CD4-positive, alpha-beta T cell treated with Interleukin-6 for 4 hours (primary cell): ENCODE measurements at regions not wholly inside any gene's neighbourhood (a gene's known extent, or its start where the extent isn't known, plus 50 kb on each side); places are given as distances from the start of the nearest gene placed in this dataset.
"Not testable (repeated sequence)": the region's sequence is repeated elsewhere in the genome, so short reads cannot be mapped to it uniquely, and the experiment has no call there.

Experiments
- DNase-seq: peaks from one replicate; pipeline ENCODE4 v3.0.0-alpha.2; 2020; ENCODE audit warnings: mixed read lengths

- DNase-seq: no peak
These were observed 754.6 kb upstream of the AGA start for GRCh38 chr4:178196751-178197374.

GRCh38 chr4:178198691-178199090 is 756.5 kb upstream of the AGA start:
- no peak for DNase-seq

- DNase-seq: no peak
These were observed 760.2 kb upstream of the AGA start for GRCh38 chr4:178202422-178202821.

- no peak for DNase-seq
These were observed 763.6 kb upstream of the AGA start for GRCh38 chr4:178205826-178206225.

- DNase-seq: no peak
These were observed 773.1 kb upstream of the AGA start for GRCh38 chr4:178215309-178215708.

GRCh38 chr4:178215763-178216162 is 773.5 kb upstream of the AGA start:
- no peak for DNase-seq

- not testable (repeated sequence) for DNase-seq
These were observed 784.2 kb upstream of the AGA start for GRCh38 chr4:178226421-178226820.

GRCh38 chr4:178233906-178234305 is 791.7 kb upstream of the AGA start:
- no peak for DNase-seq

GRCh38 chr4:178240891-178241290 is 798.7 kb upstream of the AGA start:
- DNase-seq: no peak

- no peak for DNase-seq
These were observed 799.4 kb upstream of the AGA start for GRCh38 chr4:178241601-178242118.

- no peak for DNase-seq
These were observed 800.4 kb upstream of the AGA start for GRCh38 chr4:178242655-178243054.

- no peak for DNase-seq
These were observed 802.5 kb upstream of the AGA start for GRCh38 chr4:178244785-178245184.

GRCh38 chr4:178255172-178255571 is 812.9 kb upstream of the AGA start:
- no peak for DNase-seq

GRCh38 chr4:178258603-178259002 is 816.4 kb upstream of the AGA start:
- no peak for DNase-seq

GRCh38 chr4:178259566-178259965 is 817.3 kb upstream of the AGA start:
- DNase-seq: no peak

GRCh38 chr4:178264001-178264400 is 821.8 kb upstream of the AGA start:
- DNase-seq: no peak

GRCh38 chr4:178271386-178271785 is 829.1 kb upstream of the AGA start:
- no peak for DNase-seq

- DNase-seq: no peak
These were observed 830.9 kb upstream of the AGA start for GRCh38 chr4:178273168-178273567.

- DNase-seq: no peak
These were observed 833.6 kb upstream of the AGA start for GRCh38 chr4:178275671-178276360.

- DNase-seq: no peak
These were observed 838.1 kb upstream of the AGA start for GRCh38 chr4:178280362-178280761.

- DNase-seq: no peak
These were observed 846.2 kb upstream of the AGA start for GRCh38 chr4:178288462-178288861.

GRCh38 chr4:178293601-178294000 is 851.4 kb upstream of the AGA start:
- no peak for DNase-seq

GRCh38 chr4:178296669-178297068 is 854.4 kb upstream of the AGA start:
- DNase-seq: no peak

- DNase-seq: no peak
These were observed 864.3 kb upstream of the AGA start for GRCh38 chr4:178306565-178306964.

GRCh38 chr4:178309890-178310289 is 867.7 kb upstream of the AGA start:
- DNase-seq: no peak
